Smooth muscle cell (in vitro differentiated cells): ENCODE measurements at regions not wholly inside any gene's neighbourhood (a gene's known extent, or its start where the extent isn't known, plus 50 kb on each side); places are given as distances from the start of the nearest gene placed in this dataset.

ENCODE experiments used
- DNase-seq: peaks from one replicate; lab custom pipeline; 2025; ENCODE audit not compliant: unreplicated experiment; lab: John Stamatoyannopoulos, UW
- H2AFZ ChIP-seq: fragments of 200-600 bp; sonication (generic); 2 replicates; pipeline ENCODE4 v1.6.0; 2016; ENCODE audit warnings: antibody characterized with exemption, low read depth, mild to moderate bottlenecking
- H3F3A ChIP-seq: fragments of 200-600 bp; sonication (generic); 2 replicates; pipeline ENCODE4 v1.6.0; 2017; ENCODE audit warnings: antibody characterized with exemption, low read depth
- H3K27ac ChIP-seq: fragments of 200-600 bp; sonication (generic); 2 replicates; pipeline ENCODE4 v1.5.1; 2016; ENCODE audit warnings: low read depth, mild to moderate bottlenecking
- H3K27me3 ChIP-seq: fragments of 200-600 bp; sonication (generic); 2 replicates; pipeline ENCODE4 v1.6.1; 2016; ENCODE audit warnings: low read depth, mild to moderate bottlenecking
- H3K36me3 ChIP-seq: fragments of 200-600 bp; sonication (generic); 2 replicates; pipeline ENCODE4 v1.5.1; 2016; ENCODE audit warnings: low read depth
- H3K4me1 ChIP-seq: fragments of 200-600 bp; sonication (generic); 2 replicates; pipeline ENCODE4 v1.5.1; 2016; ENCODE audit warnings: low read depth
- H3K4me2 ChIP-seq: fragments of 200-600 bp; sonication (generic); 2 replicates; pipeline ENCODE4 v1.6.0; 2016; ENCODE audit warnings: mild to moderate bottlenecking
- H3K4me3 ChIP-seq: fragments of 200-600 bp; sonication (generic); 2 replicates; pipeline ENCODE4 v1.5.1; 2016; ENCODE audit warnings: mild to moderate bottlenecking
- H3K79me2 ChIP-seq: fragments of 200-600 bp; sonication (generic); 2 replicates; pipeline ENCODE4 v1.6.0; 2016; ENCODE audit warnings: low read depth, mild to moderate bottlenecking
- H3K9ac ChIP-seq: fragments of 200-600 bp; sonication (generic); 2 replicates; pipeline ENCODE4 v1.6.0; 2016; ENCODE audit warnings: low read depth
- H3K9me3 ChIP-seq: fragments of 200-600 bp; sonication (generic); replicated peaks from 2 replicates; pipeline ENCODE4 v1.5.1; 2016; ENCODE audit warnings: low read depth
- H4K20me1 ChIP-seq: fragments of 200-600 bp; sonication (generic); 2 replicates; pipeline ENCODE4 v1.6.0; 2016; ENCODE audit warnings: low read depth
- WGBS: methylation state at CpG from one replicate; pipeline ENCODE4 v1.1.7; 2016; ENCODE audit warnings: low lambda C conversion rate; 5-methylcytosine and 5-hydroxymethylcytosine counted together
- TF ChIP-seq, protein P1 (sequence below): fragments of 200-600 bp; sonication (generic); IDR thresholded peaks from 2 replicates; pipeline ENCODE4 v1.5.1; 2017; ENCODE audit warnings: borderline replicate concordance, mild to moderate bottlenecking, antibody characterized with exemption; ENCODE audit not compliant: insufficient read depth, poor library complexity, severe bottlenecking

DNA sequence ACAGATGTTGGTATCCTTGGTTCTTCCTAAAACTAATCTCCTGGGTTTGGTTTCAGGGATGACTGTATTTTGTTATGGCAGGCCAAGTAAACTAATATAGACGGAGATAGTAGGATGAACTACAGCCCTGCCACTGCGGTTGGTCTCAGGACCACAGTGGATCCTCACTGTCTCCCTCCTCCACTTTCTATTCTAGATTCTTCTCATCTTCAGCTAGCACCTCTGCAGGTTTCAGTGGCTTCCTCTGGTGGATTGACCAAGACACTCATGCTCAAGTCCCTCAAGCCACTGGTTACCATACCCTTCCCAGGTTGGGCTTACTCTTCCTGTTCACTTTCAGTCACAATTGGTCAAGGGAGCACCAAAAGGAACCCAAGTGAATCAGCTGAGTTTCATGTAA, 71.1 kb upstream of the CLDN18 start:
- DNase-seq = no peak
- Histone ChIP-seq H3K9me3 (no peaks in the 10 kb centered on the region), H3K27ac (no peak overlapping the region), H3K27me3 (no peaks in the 10 kb centered on the region), H3K36me3 (no peaks in the 10 kb centered on the region), H3K4me1 (no peaks in the 10 kb centered on the region), H3K9ac (no peak overlapping the region), H3F3A (no peaks in the 10 kb centered on the region), H3K79me2 (no peaks in the 10 kb centered on the region), H3K4me3 (no peak overlapping the region), H2AFZ (no peak overlapping the region), H4K20me1 (no peaks in the 10 kb centered on the region), H3K4me2 (no peak overlapping the region)
- WGBS = 89% methylated on average over 2 of the region's 2 CpGs
- TF ChIP-seq, protein P1, sequence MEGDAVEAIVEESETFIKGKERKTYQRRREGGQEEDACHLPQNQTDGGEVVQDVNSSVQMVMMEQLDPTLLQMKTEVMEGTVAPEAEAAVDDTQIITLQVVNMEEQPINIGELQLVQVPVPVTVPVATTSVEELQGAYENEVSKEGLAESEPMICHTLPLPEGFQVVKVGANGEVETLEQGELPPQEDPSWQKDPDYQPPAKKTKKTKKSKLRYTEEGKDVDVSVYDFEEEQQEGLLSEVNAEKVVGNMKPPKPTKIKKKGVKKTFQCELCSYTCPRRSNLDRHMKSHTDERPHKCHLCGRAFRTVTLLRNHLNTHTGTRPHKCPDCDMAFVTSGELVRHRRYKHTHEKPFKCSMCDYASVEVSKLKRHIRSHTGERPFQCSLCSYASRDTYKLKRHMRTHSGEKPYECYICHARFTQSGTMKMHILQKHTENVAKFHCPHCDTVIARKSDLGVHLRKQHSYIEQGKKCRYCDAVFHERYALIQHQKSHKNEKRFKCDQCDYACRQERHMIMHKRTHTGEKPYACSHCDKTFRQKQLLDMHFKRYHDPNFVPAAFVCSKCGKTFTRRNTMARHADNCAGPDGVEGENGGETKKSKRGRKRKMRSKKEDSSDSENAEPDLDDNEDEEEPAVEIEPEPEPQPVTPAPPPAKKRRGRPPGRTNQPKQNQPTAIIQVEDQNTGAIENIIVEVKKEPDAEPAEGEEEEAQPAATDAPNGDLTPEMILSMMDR = no peak

DNA sequence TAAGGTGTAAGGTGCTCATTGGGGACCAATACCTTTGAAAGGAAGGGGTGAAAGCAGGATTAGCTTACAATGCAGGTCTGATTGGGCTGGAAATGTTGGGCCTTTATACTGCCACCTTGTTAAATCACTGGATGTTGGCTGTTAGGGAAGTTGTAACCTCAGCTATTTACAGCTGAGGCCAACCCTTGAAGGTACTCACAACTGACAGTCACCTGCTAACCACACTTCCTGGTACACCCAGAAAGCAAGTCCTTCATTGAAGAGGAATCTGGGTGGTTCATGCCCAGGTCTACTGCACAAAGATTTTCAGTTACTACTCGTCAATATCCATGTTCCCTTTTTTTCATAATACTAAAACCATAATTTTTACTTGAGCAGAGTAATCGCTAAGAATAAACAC, 65.4 kb upstream of the CLDN18 start:
- no peak overlapping the region for H3K27ac ChIP-seq

DNA sequence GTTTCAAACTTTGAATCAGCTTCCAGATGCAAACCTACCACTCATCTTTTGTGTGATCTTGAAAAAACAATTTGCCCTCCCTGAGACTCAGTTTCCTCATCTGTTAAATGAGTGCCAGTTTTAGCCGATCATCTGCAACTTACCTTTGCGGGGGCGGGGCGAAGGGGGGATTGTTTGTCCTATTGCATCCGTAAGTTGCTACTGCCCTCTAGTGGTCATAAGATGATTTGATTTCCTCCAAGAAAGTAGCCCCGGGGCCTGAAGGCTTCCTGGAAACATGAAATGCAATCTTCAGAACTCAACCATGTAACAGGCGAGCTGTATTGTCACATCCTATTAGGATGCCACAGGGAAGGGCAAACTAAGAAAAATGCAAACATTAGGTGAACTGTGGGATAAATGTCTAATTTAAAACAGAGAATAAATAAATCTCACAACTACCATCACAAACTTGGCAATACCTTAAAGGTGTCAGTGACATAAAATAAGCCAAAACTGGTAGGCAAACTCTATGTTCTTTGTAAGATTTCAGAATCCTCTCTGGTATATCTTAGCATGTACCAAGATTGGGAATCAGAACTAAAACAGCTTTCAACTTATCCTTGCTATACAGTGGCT, 63.5 kb upstream of the CLDN18 start:
- Histone ChIP-seq H3F3A (no peaks in the 10 kb centered on the region), H3K36me3 (no peaks in the 10 kb centered on the region), H4K20me1 (no peaks in the 10 kb centered on the region), H3K4me2 (no peak overlapping the region), H3K4me3 (no peak overlapping the region), H3K27ac (no peak overlapping the region), H2AFZ (no peak overlapping the region), H3K27me3 (no peaks in the 10 kb centered on the region), H3K9ac (no peak overlapping the region), H3K79me2 (no peaks in the 10 kb centered on the region), H3K4me1 (no peaks in the 10 kb centered on the region), H3K9me3 (no peaks in the 10 kb centered on the region)
- no peak for DNase-seq
- WGBS = 7% methylated on average over 7 of the region's 7 CpGs
- TF ChIP-seq, protein P1 = peak; percentile 76

More for the DNA sequence above, 65.4 kb upstream of the CLDN18 start:
- WGBS = 85% methylated on average over 2 of the region's 2 CpGs
- no peaks in the 10 kb centered on the region for H3F3A ChIP-seq
- H3K36me3 ChIP-seq = no peaks in the 10 kb centered on the region
- no peaks in the 10 kb centered on the region for H3K79me2 ChIP-seq
- TF ChIP-seq, protein P1 = no peak
- no peaks in the 10 kb centered on the region for H3K9me3 ChIP-seq
- H3K4me3 ChIP-seq = no peak overlapping the region
- no peak overlapping the region for H3K4me2 ChIP-seq
- H3K9ac ChIP-seq = no peak overlapping the region
- no peak overlapping the region for H2AFZ ChIP-seq
- H3K27me3 ChIP-seq = no peaks in the 10 kb centered on the region
- H4K20me1 ChIP-seq = no peaks in the 10 kb centered on the region
- DNase-seq = no peak
- no peaks in the 10 kb centered on the region for H3K4me1 ChIP-seq

DNA sequence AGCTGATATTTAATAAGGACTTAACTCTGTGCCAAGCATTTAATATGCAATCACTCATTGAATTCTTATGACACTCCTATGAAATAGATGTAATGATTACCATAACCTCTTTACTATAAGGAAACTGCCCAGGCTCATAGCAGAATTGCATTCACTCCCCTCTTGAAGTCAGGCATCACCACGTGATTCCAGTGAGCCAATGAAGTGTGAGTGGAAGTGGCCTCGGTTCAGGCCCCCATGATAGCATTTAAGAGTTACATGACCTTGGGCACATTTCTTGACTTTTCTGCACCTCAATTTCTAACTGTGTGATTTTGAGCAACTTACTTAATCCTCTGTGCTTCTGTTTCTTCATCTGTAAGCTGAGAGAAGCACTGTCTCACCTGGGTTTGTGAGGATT, 62.8 kb upstream of the CLDN18 start:
- H3K27me3 ChIP-seq = no peaks in the 10 kb centered on the region
- 73% methylated on average over 2 of the region's 2 CpGs for WGBS
- H3K9me3 ChIP-seq = no peaks in the 10 kb centered on the region
- no peaks in the 10 kb centered on the region for H3K4me1 ChIP-seq
- TF ChIP-seq, protein P1 = no peak
- H3K79me2 ChIP-seq = no peaks in the 10 kb centered on the region
- no peak overlapping the region for H2AFZ ChIP-seq
- no peak overlapping the region for H3K4me3 ChIP-seq
- H3F3A ChIP-seq = no peaks in the 10 kb centered on the region
- no peak overlapping the region for H3K27ac ChIP-seq
- no peak overlapping the region for H3K9ac ChIP-seq
- no peak for DNase-seq
- no peaks in the 10 kb centered on the region for H4K20me1 ChIP-seq
- no peak overlapping the region for H3K4me2 ChIP-seq
- H3K36me3 ChIP-seq = no peaks in the 10 kb centered on the region
